ENCODE measurements at regions not wholly inside any gene's neighbourhood (a gene's known extent, or its start where the extent isn't known, plus 50 kb on each side); places are given as distances from the start of the nearest gene placed in this dataset.

DNA sequence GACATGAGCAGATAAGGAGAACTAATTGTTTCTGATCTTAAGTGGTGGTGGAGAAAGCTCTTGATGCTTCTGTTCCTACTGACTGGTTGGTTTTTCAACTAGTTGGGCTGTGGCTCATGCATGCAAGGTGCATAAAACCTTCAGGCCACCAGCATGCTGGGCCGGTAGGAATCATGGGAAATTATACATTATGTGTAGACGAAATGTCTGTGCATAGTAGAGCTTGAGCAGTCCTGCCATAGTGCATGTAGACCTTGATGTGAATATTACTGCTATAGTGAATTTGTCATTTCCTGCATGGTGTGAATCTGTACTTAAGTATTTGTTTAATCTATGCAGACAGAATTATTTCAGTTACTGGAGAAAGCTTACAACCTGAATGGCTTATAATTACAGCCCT is 433.6 kb upstream of the ADAMTSL1 start:
- ChIA-PET CTCF (ENCODE audit: low intra/inter-chr PET ratio, low total read pairs) (no interaction called here), POLR2A (no interaction called here)
- BruUV-seq (replicated peaks): no TSS peak
- Histone ChIP-seq H3K9me3 (ENCODE audit: low read length) (no peaks in the 10 kb centered on the region), H3K4me2 (ENCODE audit: low read depth, low read length) (no peak overlapping the region), H3K4me3 (replicated peaks in 1 of 3; ENCODE audit: insufficient read depth in 1 of 3, low read depth in 2 of 3, low read length in 3 of 3) (no peak overlapping the region), H2AFZ (ENCODE audit: low read length) (no peak overlapping the region), H4K20me1 (ENCODE audit: insufficient read depth, low read length) (no peaks in the 10 kb centered on the region), H3K79me2 (ENCODE audit: insufficient read depth, low read length) (no peaks in the 10 kb centered on the region), H3K9ac (ENCODE audit: insufficient read depth, low read depth, low read length) (no peak overlapping the region), H3K27ac (ENCODE audit: extremely low read length, insufficient read depth, low read length) (no peak overlapping the region), H3K27me3 (ENCODE audit: control insufficient read depth in 1 of 2, insufficient read depth in 2 of 2, low read length in 2 of 2) (no peaks in the 10 kb centered on the region), H3K4me1 (ENCODE audit: insufficient read depth, low read length) (no peaks in the 10 kb centered on the region), H3K36me3 (replicated peaks in 1 of 2; ENCODE audit: control insufficient read depth in 1 of 2, insufficient read depth in 2 of 2, low read length in 2 of 2) (no peaks in the 10 kb centered on the region)
- FAIRE-seq (no peak), ATAC-seq (no peak), DNase-seq (ENCODE audit: low spot score) (no peak)
- in situ Hi-C loops (cut with HindIII; ENCODE audit: extremely low pct_ligation_motif_present, low pct_unique_long_range_greater_than_20kb) (no loop called here), intact Hi-C loops (cut with micrococcal nuclease; ENCODE audit: unreplicated experiment) (no loop called here)
- WGBS (ENCODE audit: low lambda C conversion rate): 0% methylated on average over 2 of the region's 2 CpGs
- TF ChIP-seq SRY (CRISPR knock-in tag; IDR thresholded peaks at IDR 0.05) (no peak), SKI (IDR thresholded peaks at IDR 0.05; ENCODE audit: partially characterized antibody) (no peak), ETV5 (CRISPR knock-in tag; IDR thresholded peaks at IDR 0.05; ENCODE audit: borderline replicate concordance) (no peak), CREBL2 (CRISPR knock-in tag; IDR thresholded peaks at IDR 0.05; ENCODE audit: borderline replicate concordance) (no peak), CCDC6 (CRISPR knock-in tag; IDR thresholded peaks at IDR 0.05) (no peak), KLF12 (CRISPR knock-in tag; IDR thresholded peaks at IDR 0.05; ENCODE audit: borderline replicate concordance) (no peak), ZNF570 (CRISPR knock-in tag; IDR thresholded peaks at IDR 0.05; ENCODE audit: borderline replicate concordance) (no peak), ZFP36L1 (CRISPR knock-in tag; IDR thresholded peaks at IDR 0.05) (no peak), ZNF446 (CRISPR knock-in tag; IDR thresholded peaks at IDR 0.05) (no peak), MTF1 (CRISPR knock-in tag; IDR thresholded peaks at IDR 0.05) (no peak), ZNF44 (CRISPR knock-in tag; IDR thresholded peaks at IDR 0.05) (no peak), FOXA3 (CRISPR knock-in tag; IDR thresholded peaks at IDR 0.05) (no peak), NPAS2 (CRISPR knock-in tag; IDR thresholded peaks at IDR 0.05; ENCODE audit: borderline replicate concordance) (no peak), ZNF256 (CRISPR knock-in tag; conservative IDR thresholded peaks at IDR 0.05) (no peak)
- TF ChIP-seq, protein P1, sequence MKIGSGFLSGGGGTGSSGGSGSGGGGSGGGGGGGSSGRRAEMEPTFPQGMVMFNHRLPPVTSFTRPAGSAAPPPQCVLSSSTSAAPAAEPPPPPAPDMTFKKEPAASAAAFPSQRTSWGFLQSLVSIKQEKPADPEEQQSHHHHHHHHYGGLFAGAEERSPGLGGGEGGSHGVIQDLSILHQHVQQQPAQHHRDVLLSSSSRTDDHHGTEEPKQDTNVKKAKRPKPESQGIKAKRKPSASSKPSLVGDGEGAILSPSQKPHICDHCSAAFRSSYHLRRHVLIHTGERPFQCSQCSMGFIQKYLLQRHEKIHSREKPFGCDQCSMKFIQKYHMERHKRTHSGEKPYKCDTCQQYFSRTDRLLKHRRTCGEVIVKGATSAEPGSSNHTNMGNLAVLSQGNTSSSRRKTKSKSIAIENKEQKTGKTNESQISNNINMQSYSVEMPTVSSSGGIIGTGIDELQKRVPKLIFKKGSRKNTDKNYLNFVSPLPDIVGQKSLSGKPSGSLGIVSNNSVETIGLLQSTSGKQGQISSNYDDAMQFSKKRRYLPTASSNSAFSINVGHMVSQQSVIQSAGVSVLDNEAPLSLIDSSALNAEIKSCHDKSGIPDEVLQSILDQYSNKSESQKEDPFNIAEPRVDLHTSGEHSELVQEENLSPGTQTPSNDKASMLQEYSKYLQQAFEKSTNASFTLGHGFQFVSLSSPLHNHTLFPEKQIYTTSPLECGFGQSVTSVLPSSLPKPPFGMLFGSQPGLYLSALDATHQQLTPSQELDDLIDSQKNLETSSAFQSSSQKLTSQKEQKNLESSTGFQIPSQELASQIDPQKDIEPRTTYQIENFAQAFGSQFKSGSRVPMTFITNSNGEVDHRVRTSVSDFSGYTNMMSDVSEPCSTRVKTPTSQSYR (CRISPR knock-in tag; IDR thresholded peaks at IDR 0.05; ENCODE audit: borderline replicate concordance): no peak
- TF ChIP-seq, protein P2, sequence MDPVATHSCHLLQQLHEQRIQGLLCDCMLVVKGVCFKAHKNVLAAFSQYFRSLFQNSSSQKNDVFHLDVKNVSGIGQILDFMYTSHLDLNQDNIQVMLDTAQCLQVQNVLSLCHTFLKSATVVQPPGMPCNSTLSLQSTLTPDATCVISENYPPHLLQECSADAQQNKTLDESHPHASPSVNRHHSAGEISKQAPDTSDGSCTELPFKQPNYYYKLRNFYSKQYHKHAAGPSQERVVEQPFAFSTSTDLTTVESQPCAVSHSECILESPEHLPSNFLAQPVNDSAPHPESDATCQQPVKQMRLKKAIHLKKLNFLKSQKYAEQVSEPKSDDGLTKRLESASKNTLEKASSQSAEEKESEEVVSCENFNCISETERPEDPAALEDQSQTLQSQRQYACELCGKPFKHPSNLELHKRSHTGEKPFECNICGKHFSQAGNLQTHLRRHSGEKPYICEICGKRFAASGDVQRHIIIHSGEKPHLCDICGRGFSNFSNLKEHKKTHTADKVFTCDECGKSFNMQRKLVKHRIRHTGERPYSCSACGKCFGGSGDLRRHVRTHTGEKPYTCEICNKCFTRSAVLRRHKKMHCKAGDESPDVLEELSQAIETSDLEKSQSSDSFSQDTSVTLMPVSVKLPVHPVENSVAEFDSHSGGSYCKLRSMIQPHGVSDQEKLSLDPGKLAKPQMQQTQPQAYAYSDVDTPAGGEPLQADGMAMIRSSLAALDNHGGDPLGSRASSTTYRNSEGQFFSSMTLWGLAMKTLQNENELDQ (CRISPR knock-in tag; IDR thresholded peaks at IDR 0.05; ENCODE audit: borderline replicate concordance): no peak

Measured in HepG2 (cell line).